Mesodermal cell (in vitro differentiated cells): ENCODE measurements at regions not wholly inside any gene's neighbourhood (a gene's known extent, or its start where the extent isn't known, plus 50 kb on each side); places are given as distances from the start of the nearest gene placed in this dataset.

Experiments used
- H3K27ac ChIP-seq: 2 replicates; pipeline ENCODE4 v1.7.0; 2013; ENCODE audit warnings: mild to moderate bottlenecking, low read depth, low read length, moderate library complexity; ENCODE audit not compliant: severe bottlenecking
- H3K36me3 ChIP-seq: 2 replicates; pipeline ENCODE4 v1.7.1; 2013; ENCODE audit warnings: mild to moderate bottlenecking, low read length, moderate library complexity; ENCODE audit not compliant: control insufficient read depth, insufficient read depth
- H3K4me1 ChIP-seq: one replicate; pipeline ENCODE4 v1.7.1; 2013; ENCODE audit warnings: mild to moderate bottlenecking, low read length; ENCODE audit not compliant: insufficient read depth, control insufficient read depth, poor library complexity, severe bottlenecking
- H3K4me3 ChIP-seq: 2 replicates; pipeline ENCODE4 v1.7.0; 2013; ENCODE audit warnings: low read length, control low read depth, mild to moderate bottlenecking; ENCODE audit not compliant: insufficient read depth, poor library complexity, severe bottlenecking; ENCODE audit errors: extremely low read depth
- H3K9me3 ChIP-seq: 2 replicates; pipeline ENCODE4 v1.7.1; 2013; ENCODE audit warnings: mild to moderate bottlenecking, low read length, moderate library complexity; ENCODE audit not compliant: control insufficient read depth
- WGBS, 2 experiments: methylation state at CpG; one replicate each; pipeline ENCODE4 v1.1.5; 2013; ENCODE audit warnings: missing lambda C conversion rate in 2 of 2; ENCODE audit not compliant: insufficient coverage in 2 of 2; 5-methylcytosine and 5-hydroxymethylcytosine counted together

DNA sequence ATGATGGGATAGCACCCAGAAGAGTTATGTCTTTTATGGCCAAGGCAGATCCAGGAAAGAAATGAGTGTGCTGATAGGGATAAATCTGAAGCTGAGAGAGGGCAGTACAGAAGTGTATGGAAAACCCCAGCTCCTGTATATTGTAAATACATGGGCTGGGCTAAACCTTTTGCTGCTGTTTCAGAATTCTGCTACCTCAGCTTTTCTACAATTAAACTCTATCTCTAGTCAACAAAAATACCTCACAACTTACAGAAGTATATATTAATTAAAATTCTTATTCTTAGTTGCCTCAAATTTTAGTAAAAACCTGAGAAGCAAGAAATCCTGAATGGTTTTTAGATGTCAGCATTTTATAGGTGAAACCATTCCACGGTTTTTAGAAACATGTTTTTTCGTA is 889.5 kb upstream of the NXPH2 start:
- Histone ChIP-seq H3K4me3 (no peak overlapping the region), H3K36me3 (no peaks in the 10 kb centered on the region), H3K9me3 (no peaks in the 10 kb centered on the region), H3K4me1 (no peaks in the 10 kb centered on the region), H3K27ac (no peak overlapping the region)
- no CpG with 5 or more reads among the region's 2 CpGs for WGBS, 2 experiments

DNA sequence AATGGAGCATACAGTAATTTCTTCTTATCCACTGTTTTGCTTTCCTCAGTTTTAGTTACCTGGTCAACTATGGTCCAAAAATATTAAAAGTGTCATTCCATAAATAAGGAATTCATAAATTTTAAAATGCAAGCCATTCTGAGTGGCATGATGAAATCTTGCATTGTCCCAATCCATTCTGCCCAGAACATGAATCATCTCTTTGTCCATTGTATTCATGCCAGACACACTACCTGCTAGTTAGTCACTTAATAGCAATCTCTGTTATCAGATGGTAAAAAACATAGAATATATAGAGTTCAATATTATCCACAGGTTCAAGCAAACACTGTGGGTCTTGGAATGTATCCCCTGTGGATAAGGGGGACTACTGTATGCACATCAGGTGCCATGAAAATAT is 872.2 kb upstream of the NXPH2 start:
- Histone ChIP-seq H3K36me3 (no peaks in the 10 kb centered on the region), H3K4me1 (no peaks in the 10 kb centered on the region), H3K9me3 (peaks cover 4% of the 10 kb centered on the region), H3K4me3 (no peak overlapping the region), H3K27ac (no peak overlapping the region)

DNA sequence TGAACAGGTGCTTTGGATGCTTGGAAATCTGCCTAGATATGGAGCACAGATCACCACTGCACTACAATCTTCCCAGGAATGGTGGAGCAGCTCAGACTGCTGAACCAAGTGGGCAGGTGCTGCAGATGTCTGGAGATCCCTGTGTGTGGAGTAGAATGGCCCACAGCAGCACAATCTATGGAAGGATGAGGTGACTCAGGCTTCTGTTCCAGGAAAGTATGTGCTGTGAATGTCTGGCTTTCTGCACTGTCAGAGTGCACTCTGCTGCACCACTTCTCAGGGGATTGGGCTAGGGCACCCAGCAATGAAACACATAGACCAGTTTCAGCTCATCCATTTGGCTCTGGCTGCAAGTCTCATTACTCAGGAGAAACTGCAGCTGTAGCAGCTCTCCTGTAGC is 865.4 kb upstream of the NXPH2 start:
- H3K4me3 ChIP-seq: no peak overlapping the region
- peaks cover 4% of the 10 kb centered on the region for H3K9me3 ChIP-seq
- H3K27ac ChIP-seq: no peak overlapping the region
- no peaks in the 10 kb centered on the region for H3K36me3 ChIP-seq
- H3K4me1 ChIP-seq: no peaks in the 10 kb centered on the region

DNA sequence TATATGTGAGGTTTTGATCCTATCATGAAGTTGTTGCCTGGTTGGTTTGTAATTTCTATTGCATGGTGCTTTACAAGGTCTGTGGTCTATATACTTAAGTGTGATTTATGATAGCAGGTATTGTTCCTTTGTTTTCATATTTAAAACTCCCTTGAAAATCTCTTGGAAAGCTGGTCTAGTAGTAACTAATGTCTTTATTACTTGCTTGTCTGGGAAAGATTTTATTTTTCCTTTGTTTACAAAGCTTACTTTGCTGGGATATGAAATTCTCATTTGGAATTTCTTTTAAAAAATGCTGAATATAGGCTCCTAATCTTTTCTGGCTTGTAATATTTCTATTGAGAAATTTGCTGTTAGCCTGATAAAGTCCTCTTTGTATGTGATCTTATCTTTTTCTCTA is 862.9 kb upstream of the NXPH2 start:
- H3K27ac ChIP-seq: no peak overlapping the region
- no peaks in the 10 kb centered on the region for H3K36me3 ChIP-seq
- no peaks in the 10 kb centered on the region for H3K4me1 ChIP-seq
- no peaks in the 10 kb centered on the region for H3K9me3 ChIP-seq
- no peak overlapping the region for H3K4me3 ChIP-seq

DNA sequence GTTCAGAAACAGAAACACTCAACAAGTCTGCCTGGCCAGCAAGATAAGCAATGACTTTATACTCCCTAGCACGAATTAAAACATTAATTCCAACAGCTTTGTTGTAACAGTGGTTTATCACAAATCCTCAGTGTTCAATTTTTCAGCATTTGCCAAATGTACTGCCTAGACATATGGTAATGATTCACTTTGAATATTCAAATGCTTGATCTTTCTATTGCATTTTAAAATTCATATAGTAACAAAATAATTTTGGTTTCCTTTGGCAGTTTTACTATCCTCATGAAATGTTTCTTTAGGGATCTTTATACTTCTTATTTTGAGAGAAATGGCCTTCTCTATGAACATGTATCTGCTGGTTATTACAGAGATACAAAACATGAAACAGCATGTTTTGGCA is 851.8 kb upstream of the NXPH2 start:
- Histone ChIP-seq H3K4me1 (no peaks in the 10 kb centered on the region), H3K4me3 (no peak overlapping the region), H3K27ac (no peak overlapping the region), H3K36me3 (no peaks in the 10 kb centered on the region), H3K9me3 (no peaks in the 10 kb centered on the region)
- WGBS, 2 experiments: 67% methylated on average over 1 of the region's 1 CpG; no CpG with 5 or more reads in 1 of the 2 experiments

DNA sequence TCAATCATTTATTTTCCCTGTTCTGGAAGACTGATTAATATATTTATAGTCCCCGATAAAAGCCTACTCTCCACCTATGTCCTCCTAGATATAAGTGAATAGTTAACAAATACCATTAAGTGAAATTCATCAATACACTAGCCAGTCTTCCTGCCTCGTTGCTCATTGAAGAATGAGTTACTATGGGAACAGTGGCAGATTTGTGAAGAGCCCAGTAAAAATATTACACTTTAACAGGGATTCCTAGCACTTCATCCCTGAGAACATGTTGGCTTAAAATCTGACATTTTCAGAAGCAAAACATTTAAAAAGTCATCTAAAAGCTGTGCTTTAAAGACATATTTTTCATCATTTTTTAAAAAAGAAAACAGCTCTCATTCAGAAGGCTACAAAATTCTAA is 848.7 kb upstream of the NXPH2 start:
- Histone ChIP-seq H3K27ac (no peak overlapping the region), H3K4me3 (no peak overlapping the region), H3K36me3 (no peaks in the 10 kb centered on the region), H3K4me1 (no peaks in the 10 kb centered on the region), H3K9me3 (no peaks in the 10 kb centered on the region)
- WGBS, 2 experiments: no CpG with 5 or more reads among the region's 2 CpGs

DNA sequence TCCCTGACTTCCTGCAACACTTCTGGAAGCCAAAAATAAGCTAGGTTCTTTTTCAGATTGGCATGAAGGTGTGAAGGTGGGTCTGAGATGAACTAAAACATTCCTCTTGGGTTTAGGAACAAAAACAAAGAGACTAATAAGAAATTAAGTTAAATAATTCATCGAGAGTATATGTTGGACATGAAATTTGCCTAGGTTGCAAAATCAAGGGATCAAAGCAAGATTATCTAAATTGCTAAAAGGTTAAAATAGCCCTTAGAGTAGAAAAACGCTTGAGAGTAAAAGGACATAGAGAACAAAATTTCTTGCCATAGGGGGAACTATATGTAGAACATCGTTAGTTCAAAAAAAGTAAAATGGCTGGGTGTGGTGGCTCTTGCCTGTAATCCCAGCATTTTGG is 845.9 kb upstream of the NXPH2 start:
- H3K9me3 ChIP-seq: no peaks in the 10 kb centered on the region
- H3K36me3 ChIP-seq: no peaks in the 10 kb centered on the region
- no peak overlapping the region for H3K4me3 ChIP-seq
- 67 to 80% methylated on average over 1 to 3 of the region's 3 CpGs for WGBS, 2 experiments
- H3K4me1 ChIP-seq: no peaks in the 10 kb centered on the region
- H3K27ac ChIP-seq: no peak overlapping the region

DNA sequence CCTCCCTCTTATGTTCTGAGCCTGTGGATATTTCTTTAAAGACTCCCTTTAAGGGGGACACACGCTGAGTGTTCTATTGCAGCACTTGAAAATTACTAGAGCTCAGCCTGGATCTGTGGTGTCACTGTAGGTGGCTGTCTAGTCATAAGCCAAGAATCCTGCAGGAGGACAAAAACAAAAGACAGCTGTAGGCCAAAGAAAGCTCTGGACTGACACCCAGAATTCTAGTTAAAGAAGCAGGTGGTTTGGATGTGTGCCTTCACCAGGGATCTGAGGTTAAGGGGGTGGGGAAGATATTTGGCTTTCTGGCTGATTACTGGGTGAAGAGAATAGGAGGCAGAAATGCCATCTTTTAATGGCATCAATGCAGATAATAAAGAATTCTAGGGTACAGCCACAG is 842.5 kb upstream of the NXPH2 start:
- H3K27ac ChIP-seq: no peak overlapping the region
- no peaks in the 10 kb centered on the region for H3K9me3 ChIP-seq
- WGBS, 2 experiments: 67 to 70% methylated on average over 1 of the region's 1 CpG
- H3K4me1 ChIP-seq: no peaks in the 10 kb centered on the region
- H3K4me3 ChIP-seq: no peak overlapping the region
- H3K36me3 ChIP-seq: no peaks in the 10 kb centered on the region

DNA sequence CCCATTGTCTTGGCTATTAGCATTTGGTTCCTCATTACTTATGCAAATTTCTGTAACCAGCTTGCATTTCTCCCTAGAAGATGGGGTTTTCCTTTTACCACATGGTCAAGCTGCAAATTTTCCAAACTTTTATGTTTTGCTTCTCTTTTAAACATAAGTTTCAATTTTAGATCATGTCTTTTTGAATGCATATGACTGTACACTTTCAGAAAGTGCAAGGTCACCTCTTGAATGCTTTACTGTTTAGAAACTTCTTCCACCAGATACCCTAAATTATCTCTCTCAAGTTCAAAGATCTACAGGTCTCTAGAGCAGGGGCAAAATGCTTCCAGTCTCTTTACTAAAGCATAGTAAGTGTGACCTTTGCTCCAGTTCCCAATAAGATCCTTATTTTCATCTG is 837.6 kb upstream of the NXPH2 start:
- no peaks in the 10 kb centered on the region for H3K9me3 ChIP-seq
- no peak overlapping the region for H3K4me3 ChIP-seq
- H3K36me3 ChIP-seq: no peaks in the 10 kb centered on the region
- peaks cover 10% of the 10 kb centered on the region for H3K4me1 ChIP-seq
- H3K27ac ChIP-seq: no peak overlapping the region

DNA sequence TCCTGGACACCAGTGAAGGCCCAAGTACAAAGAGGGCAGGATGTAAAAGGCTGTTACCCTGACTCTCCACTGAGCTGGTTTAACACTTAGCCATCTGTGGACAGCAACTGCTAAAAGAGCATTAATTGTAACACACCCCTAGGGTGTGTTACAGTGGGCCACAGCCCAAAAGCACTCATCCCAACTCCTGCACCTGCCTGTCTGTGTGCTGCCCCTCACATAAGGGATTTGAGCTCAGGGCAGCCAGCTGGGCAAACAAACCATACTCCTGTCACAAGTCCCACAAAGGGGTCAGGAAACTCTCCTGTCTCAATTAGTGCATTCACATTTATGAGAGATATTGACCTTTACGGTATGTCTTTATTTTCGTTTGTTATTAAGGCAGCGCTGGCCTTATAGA is 833.1 kb upstream of the NXPH2 start:
- Histone ChIP-seq H3K36me3 (no peaks in the 10 kb centered on the region), H3K4me1 (peaks cover 10% of the 10 kb centered on the region), H3K9me3 (no peaks in the 10 kb centered on the region), H3K27ac (no peak overlapping the region), H3K4me3 (no peak overlapping the region)
- no CpG with 5 or more reads among the region's 3 CpGs for WGBS, 2 experiments

DNA sequence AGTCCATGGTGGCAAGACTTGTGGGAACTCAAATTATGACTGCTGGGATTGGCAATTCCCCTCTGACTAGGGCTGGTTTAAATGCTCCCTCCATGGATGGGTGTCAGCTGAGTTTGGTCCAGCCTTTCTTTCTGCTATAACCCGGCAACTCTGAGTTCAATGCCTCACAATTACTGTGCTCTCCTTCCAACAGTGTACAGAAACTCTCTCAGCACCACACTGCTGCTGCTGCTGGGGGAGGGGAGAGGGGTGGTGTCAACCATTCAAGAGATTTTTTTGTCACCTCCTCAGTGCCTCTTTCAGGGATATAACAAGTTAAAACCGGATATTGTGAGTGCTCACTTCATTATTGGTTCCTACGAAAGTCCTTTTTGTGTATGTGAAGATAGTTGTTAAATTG is 830.3 kb upstream of the NXPH2 start:
- Histone ChIP-seq H3K4me1 (peaks cover 3% of the 10 kb centered on the region), H3K4me3 (no peak overlapping the region), H3K27ac (no peak overlapping the region), H3K36me3 (no peaks in the 10 kb centered on the region), H3K9me3 (no peaks in the 10 kb centered on the region)
- no CpG with 5 or more reads among the region's 3 CpGs for WGBS, 2 experiments

DNA sequence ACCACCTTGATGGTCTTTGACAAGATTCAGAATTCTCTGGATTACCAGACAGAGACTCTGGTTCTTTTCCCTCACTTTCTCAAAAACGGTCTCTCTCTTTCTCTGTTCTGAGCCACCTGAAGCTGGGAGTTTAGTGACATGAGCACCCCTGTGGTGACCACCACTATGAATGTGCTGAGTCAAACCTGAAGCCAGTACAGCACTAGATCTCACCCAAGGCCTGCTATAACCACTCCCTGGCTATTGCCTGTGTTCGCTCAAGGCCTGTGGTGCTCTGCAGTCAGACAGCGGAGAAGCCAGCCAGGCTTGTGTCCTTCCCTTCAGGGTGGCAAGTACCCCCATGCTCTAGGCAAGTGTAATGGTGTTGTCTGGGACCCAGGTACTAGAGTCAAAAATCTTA is 828.9 kb upstream of the NXPH2 start:
- WGBS, 2 experiments: 89% methylated on average over 3 of the region's 3 CpGs; no CpG with 5 or more reads in 1 of the 2 experiments
- no peaks in the 10 kb centered on the region for H3K36me3 ChIP-seq
- no peaks in the 10 kb centered on the region for H3K9me3 ChIP-seq
- H3K4me1 ChIP-seq: no peaks in the 10 kb centered on the region
- no peak overlapping the region for H3K27ac ChIP-seq
- H3K4me3 ChIP-seq: no peak overlapping the region
